Muscle of arm (tissue), 1 donor: ENCODE measurements at regions not wholly inside any gene's neighbourhood (a gene's known extent, or its start where the extent isn't known, plus 50 kb on each side); places are given as distances from the start of the nearest gene placed in this dataset.
"Not testable (repeated sequence)": the region's sequence is repeated elsewhere in the genome, so short reads cannot be mapped to it uniquely, and the experiment has no call there.

Source experiments
- DNase-seq: peaks from one replicate; pipeline ENCODE4 v3.0.0-alpha.2; 2013

DNA sequence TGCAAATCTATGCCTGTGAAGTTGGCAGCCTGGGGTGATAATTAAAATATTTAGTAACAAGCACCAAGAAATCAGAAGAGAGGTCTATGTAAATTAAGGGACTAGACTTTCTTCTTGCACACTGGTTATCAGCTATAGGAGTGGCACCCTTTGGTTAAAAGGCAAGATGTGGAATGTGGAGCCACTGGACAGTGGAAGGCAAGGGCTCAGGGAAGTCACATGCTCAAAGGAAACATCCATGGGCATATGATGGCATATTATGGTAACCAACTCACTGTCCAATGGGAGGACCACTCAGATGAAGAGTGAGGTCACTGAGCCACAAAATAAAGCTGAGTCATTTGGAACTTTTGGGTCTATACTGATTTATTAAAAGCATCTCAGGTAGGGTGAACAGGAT lies 165.6 kb upstream of the PRICKLE2 start:
- no peak for DNase-seq

DNA sequence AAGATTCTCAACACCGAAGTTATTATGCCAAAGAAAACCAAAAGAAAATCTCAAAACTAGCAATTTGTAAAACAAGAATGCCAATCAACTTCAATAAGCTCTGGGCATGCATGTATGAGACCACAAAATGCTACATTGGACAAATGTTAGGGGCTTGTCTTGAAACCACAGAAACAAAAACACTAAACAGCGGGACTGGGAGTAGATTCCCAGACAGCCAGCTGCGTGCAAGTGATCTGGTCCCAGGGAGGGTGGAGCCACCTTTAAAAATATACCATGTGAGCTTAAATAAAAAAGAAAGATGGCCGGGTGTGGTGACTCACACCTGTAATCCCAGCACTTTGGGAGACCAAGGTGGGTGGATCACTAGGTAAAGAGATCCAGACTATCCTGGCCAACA lies 163.6 kb upstream of the PRICKLE2 start:
- no peak for DNase-seq

DNA sequence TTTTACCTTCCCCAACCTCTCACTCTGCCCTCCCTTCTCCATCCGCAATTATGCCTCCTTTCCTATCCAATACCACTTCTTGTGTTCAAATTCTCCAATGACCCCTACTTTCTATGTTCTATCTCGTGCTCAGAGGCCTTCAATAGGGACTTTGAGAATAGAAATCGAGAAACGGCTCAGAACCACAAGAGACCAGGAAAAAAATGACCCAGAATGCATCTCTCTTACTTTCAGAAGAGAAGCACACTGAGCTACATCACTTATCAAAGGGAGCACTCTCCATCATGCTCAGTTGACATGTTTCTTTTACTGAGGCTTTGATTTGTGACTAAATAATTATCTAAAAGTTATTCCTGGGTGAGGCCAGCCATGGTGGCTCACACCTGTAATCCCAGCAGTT lies 162.4 kb upstream of the PRICKLE2 start:
- no peak for DNase-seq

DNA sequence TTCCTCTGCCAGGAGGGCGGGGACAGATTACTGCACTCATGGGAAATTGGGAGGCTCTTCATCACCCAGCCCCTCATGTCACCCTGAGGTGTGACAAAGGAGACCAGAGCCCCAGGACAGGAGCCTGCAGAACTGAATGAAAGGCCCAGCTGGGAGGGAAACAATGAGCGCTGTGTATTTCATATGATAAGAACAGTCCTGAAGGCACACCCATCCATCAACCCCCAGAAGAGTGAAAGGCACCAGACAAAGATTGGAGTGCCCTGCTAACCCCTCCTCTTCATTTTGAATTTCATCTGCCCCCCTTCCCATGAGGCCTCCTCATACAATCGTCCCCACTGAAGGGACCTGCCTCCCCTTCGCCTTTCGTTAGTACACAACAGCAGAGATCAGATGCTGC lies 160.0 kb upstream of the PRICKLE2 start:
- DNase-seq = no peak

DNA sequence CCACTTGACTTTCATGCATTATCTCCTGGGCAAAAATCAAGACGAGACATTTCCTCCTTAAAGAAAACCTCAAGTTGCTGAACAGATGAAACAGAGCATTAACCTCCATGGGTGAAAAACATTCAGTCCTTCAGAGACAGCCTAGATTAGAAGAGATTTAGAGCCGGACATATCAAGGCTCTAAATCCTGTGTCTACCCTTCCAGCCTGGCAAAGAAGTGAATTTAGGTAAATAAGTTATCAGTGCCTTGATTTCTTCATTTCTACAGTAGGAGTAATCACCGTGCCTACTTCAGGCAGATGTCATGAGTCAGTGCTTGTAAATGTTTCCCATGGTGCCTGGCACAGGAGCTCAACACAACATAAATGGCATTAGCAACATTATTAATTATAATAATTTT lies 159.3 kb upstream of the PRICKLE2 start:
- no peak for DNase-seq

DNA sequence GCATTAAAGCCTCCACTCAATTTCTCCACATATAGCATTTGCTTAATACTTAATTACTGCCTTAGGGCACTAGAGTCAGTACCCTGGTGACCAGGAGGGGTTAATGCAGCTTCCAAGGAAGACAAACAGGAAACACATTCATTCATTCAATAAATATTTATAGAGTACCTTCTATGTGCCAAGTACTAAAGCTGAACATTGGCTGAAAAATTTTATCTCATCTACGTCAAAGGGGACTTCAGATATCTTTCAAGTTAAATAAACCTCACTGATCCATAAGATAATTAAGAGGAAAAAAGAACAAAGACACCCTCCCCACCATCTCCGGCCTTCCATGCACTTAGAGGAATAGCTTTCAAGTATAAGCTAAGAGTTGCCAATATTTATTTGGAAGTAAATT lies 156.9 kb upstream of the PRICKLE2 start:
- DNase-seq = no peak

DNA sequence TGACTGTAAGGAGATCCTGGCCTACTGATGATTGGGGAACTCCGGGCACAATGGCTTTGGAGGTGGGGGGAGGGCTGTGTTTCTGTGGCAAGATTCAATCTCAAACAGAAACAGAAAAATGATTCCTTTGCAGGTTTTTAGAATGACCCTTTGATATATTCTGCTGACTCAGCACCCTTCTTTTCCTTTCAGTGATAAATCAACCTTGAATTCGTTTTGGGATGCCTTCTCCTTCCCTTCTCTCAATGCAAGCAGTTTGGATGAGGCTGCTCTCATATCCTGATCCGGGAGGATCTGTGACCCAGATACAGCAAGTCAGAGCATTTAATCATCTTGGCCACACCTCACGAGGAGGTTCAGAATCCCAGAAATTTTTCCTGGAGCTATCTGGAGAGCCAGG lies 156.1 kb upstream of the PRICKLE2 start:
- no peak for DNase-seq

DNA sequence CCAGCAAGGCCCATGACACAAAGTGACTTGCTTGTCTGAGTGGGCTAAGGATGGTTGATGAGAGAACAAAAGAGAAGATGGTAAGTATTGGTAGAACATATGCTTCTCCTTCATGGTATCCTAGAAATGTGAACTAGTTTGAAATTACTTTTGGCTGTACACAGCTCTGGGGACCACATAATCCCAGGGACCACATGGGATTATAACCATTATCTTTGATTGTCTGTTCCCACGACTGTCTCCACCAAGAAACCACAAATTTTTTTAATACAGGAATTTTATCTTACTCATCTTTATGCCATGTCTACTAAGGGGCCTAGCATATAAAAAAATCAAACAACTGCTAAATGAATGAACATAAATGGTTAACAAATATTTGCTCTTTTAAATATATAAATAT lies 155.3 kb upstream of the PRICKLE2 start:
- no peak for DNase-seq

DNA sequence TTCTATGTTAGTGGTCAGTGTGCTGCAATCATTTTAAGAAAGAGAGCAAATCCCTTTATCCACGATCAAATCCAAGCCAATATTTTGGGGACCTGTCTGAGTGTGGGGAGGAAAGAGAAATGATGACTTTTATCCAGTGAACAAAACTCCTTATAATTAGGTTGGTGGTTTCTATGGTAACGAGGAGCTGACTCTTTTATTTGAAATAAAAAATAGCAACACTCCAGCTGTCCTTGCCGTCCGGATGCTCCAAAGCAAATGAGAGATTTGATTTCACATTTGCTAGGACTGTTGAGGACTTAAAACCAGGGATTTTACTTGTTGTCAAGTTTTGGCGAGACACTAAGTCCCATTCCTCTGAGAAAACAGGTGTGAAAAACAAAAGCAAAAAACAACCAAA lies 154.0 kb upstream of the PRICKLE2 start:
- DNase-seq = no peak

DNA sequence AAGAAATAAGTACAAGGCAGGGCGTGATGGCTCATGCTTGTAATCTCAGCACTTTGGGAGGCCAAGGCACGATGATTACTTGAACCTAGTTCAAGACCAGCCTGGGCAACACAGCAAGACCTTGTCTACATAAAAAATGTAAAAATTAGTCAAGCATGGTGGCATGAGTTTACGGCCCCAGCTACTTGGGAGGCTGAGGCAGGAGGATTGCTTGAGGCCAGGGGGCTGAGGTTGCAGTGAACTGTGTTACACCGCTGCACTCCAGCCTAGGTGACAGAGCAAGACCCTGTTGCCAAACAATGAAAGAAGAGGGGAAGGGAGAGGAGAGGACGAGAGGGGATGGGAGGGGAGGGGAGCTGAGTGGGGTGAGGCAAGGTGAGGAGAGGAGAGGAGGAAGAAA lies 152.7 kb upstream of the PRICKLE2 start:
- no peak for DNase-seq

DNA sequence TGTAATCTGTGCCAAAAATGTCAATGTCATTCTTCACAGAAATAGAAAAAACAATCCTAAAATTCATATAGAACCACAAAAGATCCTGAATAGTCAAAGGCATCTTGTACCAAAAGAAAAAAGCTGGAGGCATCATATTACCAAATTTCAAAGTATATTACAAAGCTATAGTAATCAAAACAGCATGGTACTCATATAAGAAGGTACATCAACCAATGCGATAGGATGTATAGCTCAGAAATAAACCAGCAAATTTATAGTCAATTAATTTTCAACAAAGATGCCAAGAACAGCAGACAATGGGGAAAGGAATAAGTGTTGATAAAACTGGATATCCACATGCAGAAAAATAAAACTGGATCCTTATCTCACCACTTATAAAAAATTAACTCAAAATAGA lies 150.5 kb upstream of the PRICKLE2 start:
- no peak for DNase-seq

DNA sequence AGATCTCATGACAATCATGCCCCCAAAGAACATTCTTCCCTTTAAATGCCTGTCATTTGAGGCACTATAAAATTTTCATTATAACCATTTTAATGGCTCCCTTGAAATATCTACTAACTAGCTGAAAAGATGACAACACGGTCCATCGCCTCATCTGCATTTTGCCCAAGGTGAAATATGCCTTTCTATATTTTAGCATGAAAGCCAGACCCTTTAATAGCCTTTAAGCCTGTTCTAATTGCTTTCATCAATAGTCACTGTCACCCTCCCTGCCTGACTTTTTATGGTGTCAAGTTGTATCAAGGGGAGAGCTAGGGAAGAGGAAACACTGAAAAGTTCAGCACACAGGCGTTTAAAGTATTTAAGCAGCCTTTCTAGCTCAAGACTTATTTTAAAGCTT lies 144.1 kb upstream of the PRICKLE2 start:
- DNase-seq = no peak

DNA sequence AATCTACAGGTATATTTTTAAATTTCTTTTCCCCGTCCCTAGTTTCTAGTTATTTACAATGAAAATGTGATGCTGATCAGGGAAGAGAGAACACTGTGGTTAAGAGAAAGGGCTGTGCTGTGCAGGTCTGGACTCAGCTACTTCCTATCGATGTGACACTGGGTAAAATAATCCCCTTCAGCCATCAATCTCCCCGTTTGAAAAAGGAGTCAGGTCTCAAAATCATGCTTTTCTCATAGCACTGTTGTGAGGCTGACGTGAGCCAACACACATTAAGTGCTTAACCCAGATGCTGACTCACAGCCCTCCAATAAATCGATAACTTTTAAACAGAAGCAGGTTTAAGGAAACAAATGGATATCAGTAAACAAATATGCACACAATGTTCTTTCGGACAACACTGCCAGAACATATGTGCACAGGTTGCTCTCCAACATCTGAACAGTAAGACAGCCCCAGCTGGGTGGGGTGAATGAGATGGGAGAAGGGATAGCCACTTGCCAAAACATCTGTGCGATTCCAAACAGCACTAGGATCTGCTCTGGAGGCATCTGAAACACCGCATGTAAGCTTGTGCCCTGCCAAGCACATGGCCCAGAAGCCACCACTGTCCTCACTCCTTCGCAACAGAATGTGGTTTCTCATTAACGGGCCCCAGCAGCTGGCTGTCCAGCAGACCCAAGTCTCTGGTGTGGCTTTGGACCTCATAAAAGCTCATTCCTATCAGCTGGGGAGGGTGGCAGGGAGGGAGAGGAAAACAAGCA lies 143.2 kb upstream of the PRICKLE2 start:
- no peak for DNase-seq

DNA sequence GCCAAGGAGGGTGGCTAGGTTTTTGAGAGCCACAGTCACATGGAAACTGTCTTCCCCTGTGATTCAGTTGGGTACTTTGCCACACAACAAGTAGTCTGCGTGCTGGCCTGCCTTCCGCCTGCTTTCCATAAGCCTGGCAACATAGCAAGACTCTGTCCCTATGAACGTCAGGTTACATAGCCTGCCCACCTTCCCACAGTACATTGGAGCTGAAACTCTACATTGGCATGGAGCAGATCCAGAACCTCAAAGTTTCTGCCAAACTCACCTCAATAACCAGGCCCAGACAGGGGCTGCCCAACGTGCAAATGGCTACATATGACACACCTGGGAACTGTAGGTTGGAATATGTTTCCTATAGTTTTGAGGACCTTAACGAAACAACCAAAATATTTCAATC lies 140.6 kb upstream of the PRICKLE2 start:
- DNase-seq = no peak

DNA sequence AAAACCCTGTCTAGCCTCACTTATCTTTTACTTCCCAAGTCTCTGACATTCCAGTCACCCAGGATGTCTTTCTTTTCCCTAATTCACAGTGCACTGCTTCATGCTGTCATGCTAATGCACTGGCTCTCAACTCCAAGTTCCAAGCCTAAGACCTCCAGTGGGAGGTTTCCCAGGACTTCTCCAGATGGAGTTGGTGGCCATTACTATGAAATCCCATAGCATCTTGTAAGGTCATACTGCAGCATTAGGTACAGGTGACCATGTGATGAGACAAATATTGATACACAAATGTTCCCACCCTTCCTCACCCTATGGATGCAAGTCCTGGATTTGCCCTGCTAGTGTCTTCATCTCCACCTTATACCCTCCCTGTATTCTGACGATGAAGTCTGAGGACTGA lies 138.6 kb upstream of the PRICKLE2 start:
- DNase-seq = no peak

DNA sequence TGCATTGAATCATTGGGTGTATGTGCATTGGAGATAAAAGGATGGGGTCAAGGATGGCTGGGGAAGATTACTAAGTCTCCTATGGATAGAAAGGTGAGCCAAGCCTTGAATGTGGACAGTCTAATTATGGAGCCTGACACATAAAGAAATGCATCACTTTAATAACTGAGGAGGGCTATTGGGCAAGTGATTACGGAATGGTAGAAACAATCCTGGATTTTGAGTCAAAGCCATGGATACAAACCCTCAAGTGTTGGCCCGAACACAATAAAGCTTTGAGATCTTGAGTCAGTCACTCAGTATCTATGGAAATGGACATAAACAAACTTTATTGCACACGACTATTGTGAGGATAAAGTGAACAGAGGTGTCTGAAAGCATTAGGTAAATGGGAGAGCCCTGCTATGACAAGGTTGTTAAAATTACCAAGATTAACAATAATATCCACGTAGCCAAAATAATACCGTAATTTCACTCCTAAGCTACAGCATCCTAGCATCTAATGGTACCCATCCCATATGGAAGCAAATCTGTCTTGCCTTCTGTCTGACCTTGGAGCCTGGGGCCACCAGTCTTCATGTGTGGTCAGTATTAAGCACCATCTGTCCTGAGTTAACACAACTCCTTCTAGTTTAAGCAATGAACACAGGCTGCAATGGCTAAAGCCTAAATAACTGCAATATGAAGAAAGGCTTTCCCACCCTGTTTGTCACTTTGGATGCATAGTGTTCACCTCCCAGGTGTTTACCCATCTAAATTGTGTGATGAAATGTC lies 136.9 kb upstream of the PRICKLE2 start:
- no peak for DNase-seq

DNA sequence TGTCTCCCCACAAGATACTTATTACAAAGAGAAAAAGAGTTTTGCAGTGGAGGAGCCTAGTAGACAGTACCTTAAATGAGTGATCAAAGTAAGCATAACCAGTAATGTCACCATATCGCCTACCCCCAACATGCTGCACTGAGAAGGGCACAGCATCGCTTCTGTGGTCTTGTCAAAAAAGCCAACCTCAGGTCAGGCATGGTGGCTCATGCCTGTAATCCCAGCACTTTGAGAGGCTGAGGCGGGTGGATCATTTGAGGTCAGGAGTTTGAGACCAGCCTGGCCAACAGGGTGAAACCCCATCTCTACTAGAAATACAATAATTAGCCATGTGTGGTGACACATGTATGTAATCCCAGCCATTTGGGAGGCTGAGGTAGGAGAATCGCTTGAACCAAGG lies 135.8 kb upstream of the PRICKLE2 start:
- DNase-seq = not testable (repeated sequence)

DNA sequence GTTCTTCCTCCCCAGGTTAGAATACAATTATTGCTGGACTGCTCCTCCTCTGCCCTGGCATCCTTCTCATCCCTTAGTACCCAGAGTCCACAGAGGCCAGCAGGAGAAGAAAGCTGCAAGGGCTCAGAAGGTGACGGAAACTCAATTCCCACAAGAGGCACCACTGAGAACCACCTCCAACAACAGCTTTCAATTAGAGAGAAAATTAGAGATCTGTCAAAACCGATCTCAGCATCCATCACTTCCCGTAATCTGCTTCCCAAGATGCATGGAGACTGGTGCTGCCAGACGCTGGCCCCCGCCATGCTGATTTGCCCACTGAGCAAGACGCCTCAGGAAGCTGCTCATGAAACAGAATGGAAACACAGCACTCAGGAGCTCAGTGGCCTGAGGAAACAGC lies 135.0 kb upstream of the PRICKLE2 start:
- no peak for DNase-seq

DNA sequence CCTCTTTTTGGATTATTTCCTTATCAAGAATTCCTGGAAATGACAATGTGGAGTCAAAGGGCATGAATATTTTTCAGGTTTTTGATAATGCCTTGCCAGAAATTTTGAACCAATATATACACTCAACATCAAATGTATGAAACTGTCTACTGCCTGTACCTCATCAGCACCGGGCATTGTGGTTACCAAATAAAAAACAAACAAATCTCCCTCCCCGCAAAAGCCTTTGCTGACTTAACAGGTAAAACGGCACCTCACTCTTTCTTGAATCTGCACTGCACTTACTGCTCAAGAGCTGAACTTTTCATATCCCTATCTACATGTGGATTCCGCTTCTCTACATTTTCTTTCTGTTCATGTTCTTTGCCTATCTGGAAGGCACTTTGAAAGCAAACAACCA lies 134.5 kb upstream of the PRICKLE2 start:
- no peak for DNase-seq

DNA sequence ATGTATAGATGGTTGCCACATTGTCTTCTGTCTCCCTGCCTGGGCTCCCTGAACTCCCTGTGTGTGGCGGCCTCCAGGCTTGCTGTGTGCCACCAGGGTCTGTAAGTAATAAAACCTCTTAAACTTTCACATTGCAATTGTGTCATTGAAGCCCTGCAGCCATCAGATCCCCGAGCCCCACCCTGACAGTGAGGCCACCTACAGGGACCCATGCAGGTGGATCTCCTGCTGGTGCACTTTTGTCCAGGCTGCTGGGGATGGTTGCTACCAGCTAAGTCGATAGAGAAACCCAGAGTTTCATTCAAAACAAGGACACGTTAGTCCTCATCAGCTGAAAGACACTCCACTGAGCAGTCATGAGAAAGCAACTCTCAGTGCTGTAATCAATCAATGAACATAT lies 133.6 kb upstream of the PRICKLE2 start:
- DNase-seq = no peak

DNA sequence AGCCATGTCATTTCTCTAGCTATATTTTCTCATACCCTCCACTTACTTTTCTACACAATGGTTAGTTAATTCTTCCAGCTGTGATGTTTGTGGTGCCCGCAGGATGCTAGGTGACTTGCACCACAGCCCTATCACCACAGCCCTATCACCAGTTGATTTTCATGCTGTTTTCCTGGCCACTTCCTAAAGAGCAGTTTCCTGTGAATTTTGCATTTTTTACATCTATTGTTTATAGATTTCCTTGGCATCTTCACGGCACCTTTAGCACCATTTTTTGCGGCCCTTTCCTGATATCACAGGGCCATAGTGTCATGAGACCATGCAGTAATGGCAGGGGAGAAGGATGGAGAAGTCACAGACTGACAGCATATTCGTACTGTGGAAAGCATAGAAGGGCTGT lies 132.9 kb upstream of the PRICKLE2 start:
- no peak for DNase-seq

DNA sequence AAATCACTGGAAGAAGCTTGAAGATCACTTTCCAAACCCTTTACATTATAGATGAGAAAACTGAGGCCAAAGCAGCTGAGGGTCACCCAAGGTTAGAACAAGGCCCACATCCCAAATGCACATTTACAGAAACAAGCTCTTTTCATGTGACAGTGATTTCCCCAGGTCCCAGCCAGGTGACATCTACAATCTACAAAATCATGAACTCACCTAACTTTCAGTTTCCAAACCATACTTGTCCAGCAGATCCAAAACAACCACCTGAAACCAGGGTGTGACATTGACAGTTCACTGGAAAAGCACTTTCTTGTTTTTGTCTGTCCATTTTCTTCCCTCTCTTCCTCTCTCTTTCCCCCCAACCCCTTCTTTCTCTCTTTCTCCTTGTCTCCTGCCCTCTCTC lies 132.2 kb upstream of the PRICKLE2 start:
- no peak for DNase-seq

DNA sequence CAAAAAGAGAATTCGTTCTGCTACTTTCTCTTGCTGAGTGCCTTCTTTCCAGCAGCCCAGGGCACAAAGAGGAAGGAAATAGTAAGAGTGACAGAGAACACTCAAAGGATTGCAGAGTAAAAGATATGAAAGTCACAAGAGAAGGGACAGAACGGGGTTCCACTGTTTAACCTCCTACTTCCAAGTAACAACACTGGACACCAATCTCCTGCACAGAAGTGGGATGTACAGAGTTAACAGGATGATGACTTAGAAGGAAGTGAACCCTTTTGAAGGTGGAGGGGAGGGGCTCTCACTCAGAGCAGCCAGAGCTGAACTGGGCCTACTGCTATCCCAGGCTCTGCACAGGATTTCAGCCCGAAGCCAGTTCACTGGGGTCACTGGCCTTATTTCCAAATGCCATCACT lies 130.1 kb upstream of the PRICKLE2 start:
- DNase-seq = no peak

DNA sequence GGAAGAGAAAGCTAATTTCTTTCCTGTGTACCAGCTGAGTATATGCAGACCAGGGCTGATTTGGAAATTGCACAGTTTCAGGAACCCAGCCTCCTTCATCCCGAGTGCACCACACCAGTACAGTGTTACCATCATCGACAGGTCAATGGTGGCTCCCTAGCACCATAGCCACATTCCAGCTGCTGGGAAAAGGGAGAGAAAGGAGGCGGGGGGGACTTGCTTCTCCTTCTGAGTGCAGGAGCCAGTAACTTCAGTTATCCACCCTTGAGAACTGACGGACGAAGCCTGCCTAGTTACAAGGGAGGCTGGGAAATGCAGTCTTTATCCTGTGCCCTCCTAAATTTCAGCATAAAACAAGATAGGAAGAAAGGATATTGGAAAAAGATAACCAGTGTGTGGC lies 129.7 kb upstream of the PRICKLE2 start:
- no peak for DNase-seq
